A549 (cell line): ENCODE measurements at regions not wholly inside any gene's neighbourhood (a gene's known extent, or its start where the extent isn't known, plus 50 kb on each side); places are given as distances from the start of the nearest gene placed in this dataset.

Experiments used
- CEBPB ChIP-seq, 2 experiments: fragments of >200 bp in 1 of 2; sonication (Bioruptor Twin) in 1 of 2; formaldehyde crosslinking in 1 of 2; IDR thresholded peaks; 2 replicates each; pipeline ENCODE4 v1.6.1; 2012 to 2016
- EP300 ChIP-seq, 2 experiments: fragments of >200 bp; sonication (Bioruptor Twin); formaldehyde crosslinking; IDR thresholded peaks; 2 replicates in 1 of 2; 3 replicates in 1 of 2; pipeline ENCODE4 v1.6.1; 2016 to 2017
- FOXS1 ChIP-seq: fragments of 250-450 bp; sonication (Bioruptor Pico); IDR thresholded peaks from 2 replicates; pipeline ENCODE4 v1.5.0; 2020; ENCODE audit warnings: mild to moderate bottlenecking, moderate library complexity
- MAZ ChIP-seq: fragments of 150-350 bp; IDR thresholded peaks from 2 replicates; pipeline ENCODE4 v1.6.1; 2014; ENCODE audit warnings: antibody characterized with exemption, low read depth, low read length, borderline replicate concordance
- NPAS2 ChIP-seq: fragments of 250-450 bp; sonication (Bioruptor Pico); IDR thresholded peaks from 2 replicates; pipeline ENCODE4 v1.8.0; 2022; ENCODE audit warnings: mild to moderate bottlenecking, moderate library complexity, borderline replicate concordance
- POLR2A ChIP-seq: IDR thresholded peaks from 2 replicates; pipeline ENCODE4 v1.6.1; 2012; ENCODE audit warnings: mild to moderate bottlenecking, low read length
- ZFP36 ChIP-seq: fragments of 450-650 bp; IDR thresholded peaks from 2 replicates; pipeline ENCODE4 v1.6.1; 2014; ENCODE audit warnings: borderline replicate concordance; ENCODE audit not compliant: partially characterized antibody
- TF ChIP-seq, protein P1 (sequence below): fragments of >200 bp; sonication (Bioruptor Twin); formaldehyde crosslinking; IDR thresholded peaks from 3 replicates; pipeline ENCODE4 v1.6.1; 2016
- TF ChIP-seq, protein P2 (sequence below): fragments of >200 bp; sonication (Bioruptor Twin); formaldehyde crosslinking; IDR thresholded peaks from 3 replicates; pipeline ENCODE4 v1.5.1; 2016

GRCh38 chr6:165939047-165939446, 228.6 kb downstream of the TBXT start:
- TF ChIP-seq, protein P1, sequence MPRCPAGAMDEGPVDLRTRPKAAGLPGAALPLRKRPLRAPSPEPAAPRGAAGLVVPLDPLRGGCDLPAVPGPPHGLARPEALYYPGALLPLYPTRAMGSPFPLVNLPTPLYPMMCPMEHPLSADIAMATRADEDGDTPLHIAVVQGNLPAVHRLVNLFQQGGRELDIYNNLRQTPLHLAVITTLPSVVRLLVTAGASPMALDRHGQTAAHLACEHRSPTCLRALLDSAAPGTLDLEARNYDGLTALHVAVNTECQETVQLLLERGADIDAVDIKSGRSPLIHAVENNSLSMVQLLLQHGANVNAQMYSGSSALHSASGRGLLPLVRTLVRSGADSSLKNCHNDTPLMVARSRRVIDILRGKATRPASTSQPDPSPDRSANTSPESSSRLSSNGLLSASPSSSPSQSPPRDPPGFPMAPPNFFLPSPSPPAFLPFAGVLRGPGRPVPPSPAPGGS: no peak
- no peak for TF ChIP-seq EP300 (IDR thresholded peaks at IDR 0.05)
- TF ChIP-seq POLR2A: no peak
- TF ChIP-seq, protein P2, sequence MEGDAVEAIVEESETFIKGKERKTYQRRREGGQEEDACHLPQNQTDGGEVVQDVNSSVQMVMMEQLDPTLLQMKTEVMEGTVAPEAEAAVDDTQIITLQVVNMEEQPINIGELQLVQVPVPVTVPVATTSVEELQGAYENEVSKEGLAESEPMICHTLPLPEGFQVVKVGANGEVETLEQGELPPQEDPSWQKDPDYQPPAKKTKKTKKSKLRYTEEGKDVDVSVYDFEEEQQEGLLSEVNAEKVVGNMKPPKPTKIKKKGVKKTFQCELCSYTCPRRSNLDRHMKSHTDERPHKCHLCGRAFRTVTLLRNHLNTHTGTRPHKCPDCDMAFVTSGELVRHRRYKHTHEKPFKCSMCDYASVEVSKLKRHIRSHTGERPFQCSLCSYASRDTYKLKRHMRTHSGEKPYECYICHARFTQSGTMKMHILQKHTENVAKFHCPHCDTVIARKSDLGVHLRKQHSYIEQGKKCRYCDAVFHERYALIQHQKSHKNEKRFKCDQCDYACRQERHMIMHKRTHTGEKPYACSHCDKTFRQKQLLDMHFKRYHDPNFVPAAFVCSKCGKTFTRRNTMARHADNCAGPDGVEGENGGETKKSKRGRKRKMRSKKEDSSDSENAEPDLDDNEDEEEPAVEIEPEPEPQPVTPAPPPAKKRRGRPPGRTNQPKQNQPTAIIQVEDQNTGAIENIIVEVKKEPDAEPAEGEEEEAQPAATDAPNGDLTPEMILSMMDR: no peak
- TF ChIP-seq ZFP36: no peak
- TF ChIP-seq NPAS2: no peak
- no peak for TF ChIP-seq MAZ
- TF ChIP-seq FOXS1 (CRISPR knock-in tag): no peak
- TF ChIP-seq CEBPB (IDR thresholded peaks at IDR 0.05): no peak
